Activated CD4-positive, alpha-beta T cell treated with anti-CD3 and anti-CD28 coated beads, Interleukin-10, Interleukin-2, amounts not matched to agents 100 ng/mL and 50 ng/mL, durations not matched to agents 16 hours and 8 hours (primary cell): ENCODE measurements at regions not wholly inside any gene's neighbourhood (a gene's known extent, or its start where the extent isn't known, plus 50 kb on each side); places are given as distances from the start of the nearest gene placed in this dataset.

Source experiments
- DNase-seq: peaks from one replicate; pipeline ENCODE4 v3.0.0-alpha.2; 2020

DNA sequence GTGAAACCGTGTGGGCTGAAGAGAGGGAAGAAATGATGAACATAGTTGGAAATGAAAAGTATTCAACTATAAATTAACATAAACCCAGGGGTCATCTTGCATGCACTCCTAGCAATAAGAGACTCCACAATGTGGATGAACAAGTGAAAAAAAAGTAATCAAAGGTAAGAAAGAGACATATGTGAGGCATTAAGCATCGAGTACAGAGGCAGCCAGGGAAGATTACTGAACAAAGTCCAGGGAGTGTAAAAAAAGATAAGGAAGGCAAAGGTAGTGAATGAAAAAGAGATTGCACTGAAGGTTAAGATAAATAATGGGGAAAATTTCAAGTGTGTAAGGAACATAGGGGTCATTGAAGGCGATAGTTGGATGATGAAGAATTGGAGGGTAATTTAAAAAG lies 330.8 kb upstream of the PROX1 start:
- DNase-seq, result no peak

GRCh38 chr1:213657879-213658278 lies 329.9 kb upstream of the PROX1 start:
- DNase-seq, result no peak

GRCh38 chr1:213658457-213658856 lies 329.3 kb upstream of the PROX1 start:
- no peak for DNase-seq

GRCh38 chr1:213659580-213660547 lies 327.9 kb upstream of the PROX1 start:
- no peak for DNase-seq

GRCh38 chr1:213661302-213661701 lies 326.5 kb upstream of the PROX1 start:
- no peak for DNase-seq

- DNase-seq, result no peak
These were observed 321.7 kb upstream of the PROX1 start for GRCh38 chr1:213666113-213666512.

- DNase-seq, result no peak
These were observed 320.9 kb upstream of the PROX1 start for GRCh38 chr1:213666922-213667321.

GRCh38 chr1:213669512-213669911 lies 318.3 kb upstream of the PROX1 start:
- DNase-seq, result no peak

- DNase-seq, result no peak
These were observed 317.6 kb upstream of the PROX1 start for GRCh38 chr1:213669964-213670691.

DNA sequence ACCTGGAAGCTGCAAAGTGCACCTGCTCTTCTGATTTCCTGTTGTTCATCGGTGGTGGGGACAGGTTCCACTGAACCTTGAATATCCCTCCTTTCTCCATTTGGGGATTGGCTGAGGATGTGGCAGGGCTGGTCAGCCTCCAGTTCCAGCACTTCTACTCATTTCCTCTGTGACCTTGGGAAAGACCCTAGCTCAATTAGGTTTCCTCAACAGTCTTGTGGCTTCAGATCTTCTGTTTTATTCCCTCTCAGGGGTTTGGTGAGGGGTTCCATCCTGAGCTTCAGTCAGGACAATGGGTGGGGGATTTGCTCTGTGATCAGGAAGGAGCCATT lies 317.1 kb upstream of the PROX1 start:
- DNase-seq, result no peak

DNA sequence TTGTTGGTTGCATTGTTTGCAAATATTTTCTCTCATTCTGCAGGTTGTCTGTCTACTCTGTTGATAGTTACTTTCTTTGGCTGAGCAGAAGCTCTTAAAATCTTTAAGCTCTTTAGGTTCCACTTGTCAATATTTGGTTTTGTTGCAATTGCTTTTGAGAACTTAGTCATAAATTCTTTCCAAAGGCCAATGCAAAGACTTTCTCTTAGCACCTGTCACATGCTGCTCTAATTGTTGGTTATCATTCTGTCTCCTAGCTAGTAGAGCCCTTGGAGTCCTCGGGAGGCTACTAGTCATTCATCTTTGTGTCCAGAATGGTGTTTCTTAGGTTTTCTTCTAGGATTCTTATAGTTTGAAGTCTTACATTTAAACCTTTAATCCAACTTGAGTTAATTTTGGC lies 312.7 kb upstream of the PROX1 start:
- no peak for DNase-seq

- no peak for DNase-seq
These were observed 311.0 kb upstream of the PROX1 start for GRCh38 chr1:213676736-213677135.

GRCh38 chr1:213678348-213678747 lies 309.4 kb upstream of the PROX1 start:
- no peak for DNase-seq

DNA sequence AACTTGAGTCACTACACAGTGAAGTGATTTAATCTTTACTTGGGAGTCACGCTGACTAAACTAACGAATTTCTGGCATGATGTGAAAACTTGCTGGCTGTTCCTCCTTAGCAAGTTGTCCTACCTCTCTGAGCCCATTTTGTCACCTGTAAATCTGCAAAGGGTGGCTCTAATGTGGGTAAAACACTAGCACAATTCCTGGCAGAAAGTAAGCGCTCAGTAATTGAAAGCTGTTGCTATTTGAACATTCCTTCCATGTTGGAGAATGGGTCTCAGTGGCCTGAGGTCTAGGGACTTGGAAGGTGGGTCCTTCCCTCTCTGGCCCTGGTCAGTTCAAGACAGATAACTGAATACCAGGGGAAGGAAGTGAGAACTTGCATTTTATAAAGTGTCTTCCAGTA lies 309.0 kb upstream of the PROX1 start:
- no peak for DNase-seq

GRCh38 chr1:213679153-213679552 lies 308.6 kb upstream of the PROX1 start:
- no peak for DNase-seq

GRCh38 chr1:213680677-213681325 lies 307.0 kb upstream of the PROX1 start:
- DNase-seq, result no peak

- DNase-seq, result no peak
These were observed 305.9 kb upstream of the PROX1 start for GRCh38 chr1:213681788-213682340.

- DNase-seq, result no peak
These were observed 304.2 kb upstream of the PROX1 start for GRCh38 chr1:213683529-213683928.

GRCh38 chr1:213684454-213684853 lies 303.3 kb upstream of the PROX1 start:
- no peak for DNase-seq

- no peak for DNase-seq
These were observed 301.7 kb upstream of the PROX1 start for GRCh38 chr1:213685992-213686582.

GRCh38 chr1:213686983-213687382 lies 300.8 kb upstream of the PROX1 start:
- DNase-seq, result no peak

DNA sequence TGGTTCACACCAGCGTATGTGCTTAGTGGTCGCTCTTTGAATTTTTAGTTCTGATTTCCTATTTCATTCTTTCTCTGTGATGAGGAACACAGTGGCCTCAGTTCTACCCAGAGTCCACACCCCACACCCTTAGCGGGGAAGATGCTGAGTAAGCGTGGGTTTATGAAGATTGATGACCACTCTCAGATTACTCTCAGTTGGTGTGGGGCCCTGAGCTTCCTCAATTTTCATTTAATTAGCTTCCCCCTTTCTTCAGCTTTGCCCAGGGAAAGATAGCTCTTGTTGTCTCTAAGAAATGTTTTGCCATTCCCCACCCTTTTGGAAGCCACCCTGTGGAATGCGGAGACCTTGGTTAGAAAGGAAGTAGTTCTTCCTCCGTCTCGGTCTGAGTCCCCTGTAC lies 299.9 kb upstream of the PROX1 start:
- DNase-seq, result no peak

DNA sequence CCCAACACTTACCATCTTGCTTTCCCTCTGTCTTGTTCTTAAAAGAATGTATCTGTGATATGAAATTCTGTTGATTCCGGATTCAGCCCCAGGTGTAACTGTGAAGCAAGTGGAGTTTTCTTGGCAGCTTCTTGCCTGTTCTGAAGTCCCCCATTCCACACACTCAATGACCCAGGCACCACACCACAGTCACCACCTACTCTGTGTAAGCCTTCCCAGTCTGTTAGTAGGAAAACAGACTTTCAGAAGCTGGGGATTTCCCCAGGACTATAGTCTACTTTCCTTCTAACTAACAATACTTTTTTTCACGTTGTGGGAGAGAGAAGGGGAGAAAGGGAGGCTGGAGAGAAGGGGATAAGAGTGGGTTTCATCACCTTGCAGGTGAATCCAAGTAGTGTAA lies 299.1 kb upstream of the PROX1 start:
- DNase-seq, result no peak
